Heart left ventricle (tissue), 16 donors: ENCODE measurements at regions not wholly inside any gene's neighbourhood (a gene's known extent, or its start where the extent isn't known, plus 50 kb on each side); places are given as distances from the start of the nearest gene placed in this dataset.

Experiments
- ATAC-seq, 4 donors: fragments of 200-7000 bp; cut with Tn5 transposase; one replicate each; pipeline ENCODE4 v1.9.1; 2020 to 2022; ENCODE audit warnings: moderate library complexity in 4 of 4, mild to moderate bottlenecking in 3 of 4, moderate number of reproducible peaks in 1 of 4
- DNase-seq, 5 donors: peaks; one replicate each; pipeline ENCODE4 v3.0.0-alpha.2; 2020
- H3K27ac ChIP-seq, 12 donors: fragments of 200-600 bp; sonication (generic) in 4 of 12; one replicate each; pipeline versions ENCODE4 v1.5.0 to v1.8.0; 2016 to 2022; ENCODE audit warnings: mild to moderate bottlenecking in 2 of 12
- H3K27me3 ChIP-seq, 9 donors: fragments of 200-600 bp; sonication (generic) in 2 of 9; one replicate each; pipeline versions ENCODE4 v1.5.1 to v1.8.0; 2016 to 2022; ENCODE audit warnings: mild to moderate bottlenecking in 3 of 9
- H3K36me3 ChIP-seq, 9 donors: fragments of 200-600 bp; sonication (generic) in 2 of 9; one replicate each; pipeline versions ENCODE4 v1.5.0 to v1.8.0; 2018 to 2022; ENCODE audit warnings: mild to moderate bottlenecking in 2 of 9
- H3K4me1 ChIP-seq, 12 donors: fragments of 200-600 bp; sonication (generic) in 4 of 12; one replicate each; pipeline versions ENCODE4 v1.5.0 to v1.8.0; 2016 to 2022; ENCODE audit warnings: mild to moderate bottlenecking in 3 of 12
- H3K4me3 ChIP-seq, 12 donors: fragments of 200-600 bp; sonication (generic) in 4 of 12; one replicate each; pipeline versions ENCODE4 v1.5.0 to v1.8.0; 2017 to 2022; ENCODE audit warnings: mild to moderate bottlenecking in 9 of 12, moderate library complexity in 4 of 12
- H3K9me3 ChIP-seq, 12 donors: fragments of 200-600 bp; sonication (generic) in 4 of 12; one replicate each; pipeline versions ENCODE4 v1.5.0 to v1.8.0; 2016 to 2022; ENCODE audit warnings: mild to moderate bottlenecking in 1 of 12
- POLR2A ChIP-seq, 2 donors: fragments of 450-650 bp; IDR thresholded peaks; one replicate each; pipeline ENCODE4 v1.6.1; 2017; ENCODE audit warnings: antibody characterized with exemption in 2 of 2, mild to moderate bottlenecking in 2 of 2, moderate library complexity in 2 of 2
- WGBS, 4 donors: extraction: QIAGEN DNeasy Blood & Tissue Kit in 2 of 4; methylation state at CpG; one replicate each; pipeline versions ENCODE4 v1.1.5 to v1.1.7; 2013 to 2018; 5-methylcytosine and 5-hydroxymethylcytosine counted together
- intact Hi-C, 10 donors: fragments of 100-400 bp; cut with DNase I; formaldehyde crosslinking; loops; one replicate each; pipeline versions ENCODE4 v1.11.1 to v1.14.2; 2022
- TF ChIP-seq, protein P1 (sequence below), 12 donors: fragments of 200-600 bp; sonication (generic) in 4 of 12; IDR thresholded peaks; one replicate each; pipeline versions ENCODE4 v1.5.0 to v1.8.0; 2018 to 2022; ENCODE audit warnings: antibody characterized with exemption in 12 of 12, mild to moderate bottlenecking in 5 of 12
- donor health status: ischemic (EF 13 %, LVEDD 7.1; RV severe dilation, severe dysfunction).
- donor health status: healthy with polysubstance abuse.
- donor health status: DM: no; HTN: yes; CAD: no.
- donor health status: DM: no; HTN: no; CAD: no.
- donor health status: ischemic (EF 25% LVEDD 6.9; RV normal size, moderate dysfunction).
- donor health status: ischemic (EF 25% LVEDD 5.7; RV mildly dilated, moderate dysfunction).
- donor health status: healthy.
- donor health status: DM: yes; HTN: yes; CAD: no.
- donor health status: ischemic (EF 35%, LVEDD 5.7; RV mildly dilated, moderate dysfunction).
- donor health status: nonischemic (EF 11% LVEDD 7.7; RV severe dilation, severe dysfunction).
- donor health status: DM: yes; HTN: yes; CAD: no.
- donor health status: PGD.
- donor health status: ischemic (EF 29% LVEDD 5.4; RV normal size, mild dysfunction).
- donor health status: nonischemic (EF 23%, LVEDD 6.1; RV moderate dilation, normal function).

DNA sequence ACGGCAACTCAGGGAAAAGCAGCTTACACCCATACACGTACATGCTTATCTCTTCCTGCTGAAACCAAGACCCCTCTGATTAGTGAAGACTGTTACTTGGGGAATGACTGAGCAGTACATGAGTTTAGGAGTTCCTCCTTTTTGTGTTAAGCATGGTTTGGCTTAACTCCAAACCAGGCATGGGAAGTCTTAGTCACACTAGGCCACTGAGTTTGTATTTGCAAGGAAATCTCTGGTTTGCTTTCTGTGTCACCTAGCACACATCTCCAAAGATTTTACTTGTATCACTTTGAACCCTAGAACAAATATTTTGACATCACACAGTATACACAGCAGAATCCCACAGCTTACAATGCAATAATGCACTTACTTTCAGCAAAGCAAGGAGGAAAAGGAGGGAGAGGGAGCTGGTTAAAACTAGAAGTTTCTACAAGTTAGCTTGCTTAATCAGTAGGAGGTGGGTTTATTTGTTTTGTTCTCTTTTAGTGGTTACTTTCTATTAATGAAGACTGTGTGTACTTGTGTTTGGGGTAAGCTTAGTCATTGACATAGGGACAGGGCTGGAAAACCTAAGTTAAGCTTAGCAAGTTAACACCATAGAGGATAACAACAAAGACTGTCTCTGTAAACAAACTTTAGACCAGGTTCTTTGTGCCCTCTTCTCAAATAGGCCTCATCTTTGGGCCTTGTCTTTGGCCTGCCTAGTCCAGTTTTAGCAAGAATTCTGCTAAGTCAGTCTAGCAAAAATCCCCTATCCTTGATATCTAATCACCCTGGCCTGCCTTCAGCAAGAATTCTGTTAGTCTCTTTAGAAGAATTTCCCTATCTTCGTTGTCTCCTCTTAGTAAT lies 219.4 kb downstream of the MREG start:
- no peaks in the 10 kb centered on the region for H3K27me3 ChIP-seq
- DNase-seq (peak in 2 of 5 donors; percentile 26 to 45), ATAC-seq (peak in 3 of 4 donors; percentile 79 to 88 (median 86))
- H3K4me1 ChIP-seq: peaks cover 0 to 47% (median 4%) of the 10 kb centered on the region in 12 donors
- no peak overlapping the region for H3K4me3 ChIP-seq
- H3K9me3 ChIP-seq: no peaks in the 10 kb centered on the region
- WGBS, 4 donors: 53 to 66% (median 58%) methylated on average over 3 of the region's 3 CpGs
- intact Hi-C loops: no loop called here
- peak overlapping the region in 3 of 12 donors; percentile 4 to 81 (median 56) for H3K27ac ChIP-seq
- TF ChIP-seq, protein P1, sequence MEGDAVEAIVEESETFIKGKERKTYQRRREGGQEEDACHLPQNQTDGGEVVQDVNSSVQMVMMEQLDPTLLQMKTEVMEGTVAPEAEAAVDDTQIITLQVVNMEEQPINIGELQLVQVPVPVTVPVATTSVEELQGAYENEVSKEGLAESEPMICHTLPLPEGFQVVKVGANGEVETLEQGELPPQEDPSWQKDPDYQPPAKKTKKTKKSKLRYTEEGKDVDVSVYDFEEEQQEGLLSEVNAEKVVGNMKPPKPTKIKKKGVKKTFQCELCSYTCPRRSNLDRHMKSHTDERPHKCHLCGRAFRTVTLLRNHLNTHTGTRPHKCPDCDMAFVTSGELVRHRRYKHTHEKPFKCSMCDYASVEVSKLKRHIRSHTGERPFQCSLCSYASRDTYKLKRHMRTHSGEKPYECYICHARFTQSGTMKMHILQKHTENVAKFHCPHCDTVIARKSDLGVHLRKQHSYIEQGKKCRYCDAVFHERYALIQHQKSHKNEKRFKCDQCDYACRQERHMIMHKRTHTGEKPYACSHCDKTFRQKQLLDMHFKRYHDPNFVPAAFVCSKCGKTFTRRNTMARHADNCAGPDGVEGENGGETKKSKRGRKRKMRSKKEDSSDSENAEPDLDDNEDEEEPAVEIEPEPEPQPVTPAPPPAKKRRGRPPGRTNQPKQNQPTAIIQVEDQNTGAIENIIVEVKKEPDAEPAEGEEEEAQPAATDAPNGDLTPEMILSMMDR (IDR thresholded peaks at IDR 0.05): no peak
- no peak for TF ChIP-seq POLR2A (IDR thresholded peaks at IDR 0.05)
- no peaks in the 10 kb centered on the region for H3K36me3 ChIP-seq

DNA sequence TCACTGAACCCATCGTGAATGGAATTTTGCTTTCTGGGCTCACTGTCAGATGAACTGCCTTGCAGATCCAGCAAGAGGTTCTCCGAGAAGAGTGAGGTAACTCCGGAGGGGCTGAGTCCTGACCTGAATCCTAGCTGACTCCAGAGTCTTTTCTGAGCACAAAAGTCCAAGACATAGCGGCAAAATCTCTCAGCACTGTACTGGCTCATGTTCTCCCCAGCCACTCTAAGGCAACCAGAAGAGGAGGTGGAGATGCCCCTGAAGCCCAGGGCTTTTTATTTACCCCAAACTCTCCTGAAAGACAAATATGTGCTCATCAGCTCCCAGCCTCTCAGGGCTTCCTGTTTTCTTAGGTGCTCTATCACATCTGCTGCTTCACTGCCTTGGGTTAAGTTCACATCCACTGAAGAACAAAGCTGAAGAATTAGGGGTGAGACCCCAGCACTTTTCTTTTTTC lies 221.8 kb downstream of the MREG start:
- no peak for DNase-seq
- Histone ChIP-seq H3K9me3 (no peaks in the 10 kb centered on the region), H3K4me1 (peaks cover 0 to 42% (median 4%) of the 10 kb centered on the region in 12 donors), H3K4me3 (no peak overlapping the region), H3K36me3 (no peaks in the 10 kb centered on the region), H3K27me3 (no peaks in the 10 kb centered on the region), H3K27ac (no peak overlapping the region)
- WGBS, 4 donors: 82 to 84% (median 82%) methylated on average over 4 of the region's 4 CpGs
- intact Hi-C loops: no loop called here
- TF ChIP-seq POLR2A (IDR thresholded peaks at IDR 0.05): no peak
- ATAC-seq: no peak

DNA sequence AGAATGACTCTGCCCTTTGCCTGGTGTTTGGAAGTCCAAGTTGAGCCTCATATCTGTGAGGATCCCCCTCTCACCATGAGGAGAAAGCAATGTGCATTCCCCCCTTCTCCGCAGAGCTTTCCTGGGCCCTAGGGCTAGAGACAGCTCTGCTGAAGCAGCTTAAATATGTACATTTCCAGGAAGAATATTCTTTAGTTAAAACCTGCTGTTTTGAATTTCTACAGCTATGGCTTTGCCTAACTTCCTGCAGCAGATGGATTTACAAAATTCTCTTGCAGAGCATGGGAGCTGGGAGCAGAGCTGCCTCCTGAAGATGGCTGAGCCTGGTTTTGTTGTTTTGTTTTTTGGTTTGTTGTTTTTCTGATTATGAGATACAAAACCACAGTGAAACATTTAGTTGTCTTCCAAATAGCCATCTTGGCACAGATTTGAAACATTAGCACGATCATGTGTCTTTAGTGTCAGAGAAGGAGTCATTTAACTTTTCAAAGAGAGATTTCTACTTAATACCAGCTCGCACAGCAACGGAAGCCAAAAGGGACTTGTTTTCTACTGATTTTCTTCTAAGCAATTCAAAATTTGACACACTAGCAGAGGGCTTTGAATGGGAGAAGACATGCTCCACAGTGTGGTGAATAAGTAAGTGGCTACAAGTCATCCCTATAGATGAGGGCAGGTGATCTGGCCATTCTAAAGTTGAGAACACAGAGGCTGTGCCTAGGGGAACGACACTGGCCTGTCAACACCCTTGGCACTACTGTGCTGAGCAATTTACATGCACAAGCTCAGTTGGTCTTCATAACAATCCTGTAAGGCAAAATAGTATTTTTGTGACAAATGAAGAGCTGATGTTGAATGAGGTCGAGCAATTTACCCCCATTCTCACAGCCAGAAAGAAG lies 222.6 kb downstream of the MREG start:
- Histone ChIP-seq H3K27ac (no peak overlapping the region), H3K9me3 (no peaks in the 10 kb centered on the region), H3K27me3 (no peaks in the 10 kb centered on the region), H3K4me1 (peaks cover 0 to 35% (median 4%) of the 10 kb centered on the region in 12 donors), H3K36me3 (no peaks in the 10 kb centered on the region), H3K4me3 (no peak overlapping the region)
- DNase-seq (no peak), ATAC-seq (no peak)
- TF ChIP-seq, protein P1 (IDR thresholded peaks at IDR 0.05): no peak
- no peak for TF ChIP-seq POLR2A (IDR thresholded peaks at IDR 0.05)
- intact Hi-C loops: no loop called here
- WGBS, 4 donors: 73 to 88% (median 80%) methylated on average over 6 of the region's 6 CpGs

DNA sequence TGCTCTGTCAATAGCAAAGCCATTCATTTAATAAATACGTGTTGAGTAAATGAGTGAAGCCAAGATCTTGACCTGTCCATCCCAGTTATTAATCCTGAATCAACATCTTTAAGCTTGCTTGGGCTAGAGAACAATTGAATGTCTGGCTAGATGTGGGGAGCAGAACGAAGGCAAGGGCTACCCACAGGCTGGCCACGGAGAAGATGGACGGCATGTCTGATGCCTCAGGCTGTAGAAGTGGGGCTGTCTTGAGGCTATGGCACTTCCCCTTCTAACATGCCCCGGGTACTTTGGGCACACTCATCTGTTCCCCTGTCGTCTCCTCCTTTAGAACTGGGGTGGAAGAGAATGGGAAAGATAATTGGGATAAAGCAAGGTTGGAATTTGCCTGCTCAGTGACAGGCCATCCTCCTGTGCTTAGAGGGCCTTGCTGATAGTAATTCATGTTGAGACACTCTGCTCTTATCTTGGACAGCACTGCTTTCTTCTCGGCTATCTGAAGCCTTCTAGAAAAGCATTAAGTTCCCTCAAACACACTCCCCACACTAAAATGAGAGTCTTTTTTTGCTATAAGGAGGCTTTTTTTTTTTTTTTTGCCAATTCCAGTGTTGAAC lies 225.7 kb downstream of the MREG start:
- Histone ChIP-seq H3K27me3 (no peaks in the 10 kb centered on the region), H3K9me3 (no peaks in the 10 kb centered on the region), H3K4me3 (no peak overlapping the region), H3K27ac (no peak overlapping the region), H3K4me1 (peaks cover 0 to 8% (median 0%) of the 10 kb centered on the region in 12 donors), H3K36me3 (no peaks in the 10 kb centered on the region)
- DNase-seq (no peak), ATAC-seq (no peak)
- intact Hi-C loops: no loop called here
- WGBS, 4 donors: 79 to 89% (median 83%) methylated on average over 7 of the region's 7 CpGs
- TF ChIP-seq POLR2A (IDR thresholded peaks at IDR 0.05): no peak
